ENCODE measurements at regions not wholly inside any gene's neighbourhood (a gene's known extent, or its start where the extent isn't known, plus 50 kb on each side); places are given as distances from the start of the nearest gene placed in this dataset.
"Not testable (repeated sequence)": the region's sequence is repeated elsewhere in the genome, so short reads cannot be mapped to it uniquely, and the experiment has no call there.

DNA sequence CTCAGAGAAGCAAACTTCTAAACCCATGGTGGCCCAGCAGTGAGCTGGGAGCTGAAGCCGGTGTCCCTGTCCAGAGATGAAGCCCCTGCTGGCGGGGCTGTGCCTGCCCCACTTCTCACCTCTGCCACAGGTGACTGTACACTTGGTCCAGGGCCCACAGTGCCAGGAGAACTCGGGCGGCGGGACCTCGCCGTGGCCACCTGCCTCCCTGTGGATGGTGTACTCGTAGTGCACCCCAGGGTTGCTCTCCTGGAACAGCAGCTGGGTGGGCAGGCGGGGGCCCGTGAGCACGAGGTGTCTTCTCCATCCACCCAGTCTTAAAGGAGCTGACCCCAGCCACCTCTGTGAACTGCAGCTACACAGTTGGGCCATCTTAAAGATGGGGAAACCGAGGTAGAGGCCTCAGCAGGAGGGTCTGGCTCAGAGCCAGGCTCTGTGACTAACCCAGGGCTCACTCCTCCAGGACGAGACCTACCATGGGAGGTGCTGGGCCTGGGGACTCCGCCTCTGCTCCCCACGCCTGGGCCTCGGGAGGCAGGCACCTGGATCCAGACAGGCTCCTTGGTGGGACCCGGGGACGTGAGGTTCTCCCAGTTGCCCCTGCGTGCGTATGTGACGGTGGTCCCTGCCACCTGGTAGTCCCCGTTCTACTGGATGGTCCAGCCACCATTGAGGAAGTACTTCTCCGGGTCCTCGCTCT is 113.1 kb upstream of the AKAP13 start:
- not testable (repeated sequence) for TF ChIP-seq CTCF (IDR thresholded peaks at IDR 0.05); POLR2AphosphoS5 (IDR thresholded peaks at IDR 0.05; ENCODE audit: insufficient read depth in 1 of 2, low read depth in 1 of 2)
